ENCODE measurements at regions not wholly inside any gene's neighbourhood (a gene's known extent, or its start where the extent isn't known, plus 50 kb on each side); places are given as distances from the start of the nearest gene placed in this dataset.

DNA sequence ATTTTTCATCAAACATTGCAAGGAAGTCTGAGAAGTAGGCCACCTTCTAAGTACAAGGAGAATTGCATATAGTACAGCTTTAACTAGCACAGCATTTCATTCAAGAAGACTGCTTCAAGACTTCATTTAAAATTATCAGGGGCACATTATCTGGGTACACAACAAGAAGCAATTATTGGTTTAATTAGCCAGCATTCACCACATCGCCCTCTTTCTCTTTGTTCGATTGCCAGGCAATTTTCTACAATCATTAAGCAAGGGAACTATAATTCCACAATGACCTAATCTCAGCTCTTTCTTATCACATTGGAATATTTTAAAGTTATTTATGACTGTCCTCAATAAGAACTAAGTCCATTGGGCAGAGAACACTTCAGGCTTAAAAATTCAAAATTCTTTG, 1347.1 kb upstream of the PABPC4L start:
- Histone ChIP-seq H3K9me3 (no peaks in the 10 kb centered on the region), H3K4me3 (no peak overlapping the region), H3K27me3 (no peaks in the 10 kb centered on the region), H3K36me3 (no peaks in the 10 kb centered on the region), H3K27ac (no peak overlapping the region), H3K4me1 (no peaks in the 10 kb centered on the region)
- no peak for TF ChIP-seq POLR2A (IDR thresholded peaks at IDR 0.05)
- TF ChIP-seq, protein P1, sequence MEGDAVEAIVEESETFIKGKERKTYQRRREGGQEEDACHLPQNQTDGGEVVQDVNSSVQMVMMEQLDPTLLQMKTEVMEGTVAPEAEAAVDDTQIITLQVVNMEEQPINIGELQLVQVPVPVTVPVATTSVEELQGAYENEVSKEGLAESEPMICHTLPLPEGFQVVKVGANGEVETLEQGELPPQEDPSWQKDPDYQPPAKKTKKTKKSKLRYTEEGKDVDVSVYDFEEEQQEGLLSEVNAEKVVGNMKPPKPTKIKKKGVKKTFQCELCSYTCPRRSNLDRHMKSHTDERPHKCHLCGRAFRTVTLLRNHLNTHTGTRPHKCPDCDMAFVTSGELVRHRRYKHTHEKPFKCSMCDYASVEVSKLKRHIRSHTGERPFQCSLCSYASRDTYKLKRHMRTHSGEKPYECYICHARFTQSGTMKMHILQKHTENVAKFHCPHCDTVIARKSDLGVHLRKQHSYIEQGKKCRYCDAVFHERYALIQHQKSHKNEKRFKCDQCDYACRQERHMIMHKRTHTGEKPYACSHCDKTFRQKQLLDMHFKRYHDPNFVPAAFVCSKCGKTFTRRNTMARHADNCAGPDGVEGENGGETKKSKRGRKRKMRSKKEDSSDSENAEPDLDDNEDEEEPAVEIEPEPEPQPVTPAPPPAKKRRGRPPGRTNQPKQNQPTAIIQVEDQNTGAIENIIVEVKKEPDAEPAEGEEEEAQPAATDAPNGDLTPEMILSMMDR (IDR thresholded peaks at IDR 0.05), result no peak
- intact Hi-C loops (cut with DNase I), result no loop called here
- WGBS, 2 donors, result 97% methylated on average over 2 of the region's 2 CpGs
- DNase-seq, result no peak

DNA sequence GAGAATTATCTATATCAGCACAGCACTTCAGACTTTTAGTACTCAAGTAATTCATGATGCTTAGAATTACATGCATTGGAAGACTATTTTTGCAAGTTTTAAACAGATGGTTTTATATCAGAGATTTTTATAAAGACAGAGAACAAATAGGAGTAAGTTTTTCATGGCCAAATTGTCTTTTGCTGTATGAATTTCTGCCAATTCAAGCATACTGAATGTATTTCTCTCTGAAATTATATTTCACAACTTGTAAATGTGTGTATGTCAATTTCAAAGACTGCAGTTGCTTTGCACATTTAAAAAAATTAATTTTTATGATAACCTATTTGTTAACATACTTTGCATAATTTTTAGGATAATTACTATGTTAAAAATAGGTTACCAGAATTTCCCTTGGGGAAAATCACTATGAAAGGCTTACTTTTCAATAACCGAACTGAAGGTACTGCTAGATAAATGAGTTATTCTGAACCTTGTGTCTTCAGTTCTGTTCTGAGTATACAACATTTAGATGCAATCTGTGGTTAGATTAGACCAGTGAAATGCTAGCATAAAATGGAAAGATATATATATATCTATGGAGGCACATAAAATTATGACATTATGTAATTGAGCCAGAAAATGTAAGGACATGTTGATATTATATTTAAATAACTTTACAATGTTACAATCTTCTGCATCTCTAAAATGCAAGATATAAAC, 1344.2 kb upstream of the PABPC4L start:
- TF ChIP-seq POLR2A (IDR thresholded peaks at IDR 0.05), result no peak
- TF ChIP-seq, protein P1 (IDR thresholded peaks at IDR 0.05), result no peak
- intact Hi-C loops (cut with DNase I), result no loop called here
- no peak for DNase-seq
- Histone ChIP-seq H3K36me3 (no peaks in the 10 kb centered on the region), H3K27ac (no peak overlapping the region), H3K9me3 (peaks cover 0 to under 1% (median 0%) of the 10 kb centered on the region in 3 donors), H3K27me3 (no peaks in the 10 kb centered on the region), H3K4me1 (no peaks in the 10 kb centered on the region), H3K4me3 (no peak overlapping the region)
- WGBS, 2 donors, result 61 to 90% methylated on average over 1 of the region's 1 CpG

DNA sequence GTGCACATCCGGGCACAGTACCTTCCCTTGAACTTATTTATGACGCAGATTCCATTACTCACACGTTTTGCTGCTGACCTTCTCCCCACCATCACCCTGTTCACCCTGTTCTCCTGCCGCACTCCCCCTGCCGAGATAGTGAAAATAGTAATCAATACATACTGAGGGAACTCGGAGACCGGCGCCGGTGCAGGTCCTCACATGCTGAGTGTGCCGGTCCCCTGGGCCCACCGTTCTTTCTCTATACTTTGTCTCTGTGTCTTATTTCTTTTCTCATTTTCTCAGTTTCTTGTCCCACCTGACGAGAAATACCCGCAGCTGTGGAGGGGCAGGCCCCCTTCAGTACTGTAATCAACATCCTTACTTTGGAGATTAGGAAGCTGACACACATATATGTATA, 1337.1 kb upstream of the PABPC4L start:
- H3K36me3 ChIP-seq, result no peaks in the 10 kb centered on the region
- DNase-seq, result no peak
- H3K4me3 ChIP-seq, result no peak overlapping the region
- H3K27ac ChIP-seq, result no peak overlapping the region
- H3K9me3 ChIP-seq, result peaks cover 0 to 5% (median 0%) of the 10 kb centered on the region in 3 donors
- TF ChIP-seq POLR2A (IDR thresholded peaks at IDR 0.05), result no peak
- TF ChIP-seq, protein P1 (IDR thresholded peaks at IDR 0.05), result no peak
- 88 to 95% methylated on average over 13 of the region's 13 CpGs for WGBS, 2 donors
- no peaks in the 10 kb centered on the region for H3K4me1 ChIP-seq
- no peaks in the 10 kb centered on the region for H3K27me3 ChIP-seq
- intact Hi-C loops (cut with DNase I), result no loop called here

DNA sequence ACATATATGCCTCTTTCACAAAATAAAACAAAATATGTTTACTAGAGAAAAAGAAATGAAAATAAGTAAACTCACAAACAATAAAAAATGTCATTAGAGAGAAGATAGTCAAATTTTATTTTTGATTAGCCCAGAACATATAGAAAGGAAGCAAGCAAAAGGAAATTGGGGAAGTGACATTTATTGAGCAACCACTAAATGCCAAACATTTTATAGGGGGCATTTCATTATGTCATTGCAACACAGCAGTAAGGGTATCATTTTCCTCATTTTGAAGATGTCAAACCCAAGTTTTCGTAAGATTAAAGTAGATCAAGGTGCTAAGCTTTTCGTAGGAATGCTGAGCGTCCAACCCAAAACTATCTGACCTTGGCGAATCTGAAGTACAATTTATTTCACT, 1331.5 kb upstream of the PABPC4L start:
- 81 to 85% methylated on average over 4 of the region's 4 CpGs for WGBS, 2 donors
- intact Hi-C loops (cut with DNase I), result no loop called here
- no peaks in the 10 kb centered on the region for H3K9me3 ChIP-seq
- no peaks in the 10 kb centered on the region for H3K36me3 ChIP-seq
- DNase-seq, result no peak
- TF ChIP-seq, protein P1 (IDR thresholded peaks at IDR 0.05), result no peak
- TF ChIP-seq POLR2A (IDR thresholded peaks at IDR 0.05), result no peak
- no peak overlapping the region for H3K27ac ChIP-seq
- H3K27me3 ChIP-seq, result no peaks in the 10 kb centered on the region
- H3K4me3 ChIP-seq, result no peak overlapping the region
- no peaks in the 10 kb centered on the region for H3K4me1 ChIP-seq

DNA sequence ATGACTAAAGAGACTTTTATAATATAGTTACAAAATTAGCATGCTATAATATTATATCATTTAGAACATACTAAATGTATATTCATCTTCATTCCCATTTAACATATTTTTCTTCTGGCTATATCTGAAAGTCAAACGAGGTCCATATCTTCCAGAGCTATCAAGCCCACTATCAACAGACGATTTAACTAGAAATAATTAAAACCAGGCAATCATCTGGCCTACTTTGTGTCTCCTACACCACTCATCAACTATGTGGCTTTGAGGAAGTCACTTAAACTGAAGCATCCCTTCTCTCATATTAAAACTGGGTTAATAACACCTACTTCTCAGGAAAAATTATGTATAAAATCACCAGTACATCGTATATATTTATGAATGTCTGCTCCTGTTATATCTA, 1330.5 kb upstream of the PABPC4L start:
- Histone ChIP-seq H3K36me3 (no peaks in the 10 kb centered on the region), H3K4me1 (no peaks in the 10 kb centered on the region), H3K27me3 (no peaks in the 10 kb centered on the region), H3K27ac (no peak overlapping the region), H3K9me3 (no peaks in the 10 kb centered on the region), H3K4me3 (no peak overlapping the region)
- intact Hi-C loops (cut with DNase I), result no loop called here
- TF ChIP-seq, protein P1 (IDR thresholded peaks at IDR 0.05), result no peak
- TF ChIP-seq POLR2A (IDR thresholded peaks at IDR 0.05), result no peak
- 37 to 40% methylated on average over 3 of the region's 3 CpGs for WGBS, 2 donors
- no peak for DNase-seq
